OCI-LY7 (cell line): ENCODE measurements at regions not wholly inside any gene's neighbourhood (a gene's known extent, or its start where the extent isn't known, plus 50 kb on each side); places are given as distances from the start of the nearest gene placed in this dataset.
"Not testable (repeated sequence)": the region's sequence is repeated elsewhere in the genome, so short reads cannot be mapped to it uniquely, and the experiment has no call there.

Source experiments
- BruUV-seq: library from RNA; stranded (reverse); fragments of 400-500 nt; replicated peaks from 2 replicates; lab custom pipeline; 2021; lab: Mats Ljungman, UMichigan
- CTCF ChIA-PET: fragments of 300-600 bp; sonication (Branson Sonifier 250); formaldehyde crosslinking; loops from one replicate; lab custom pipeline; 2022; ENCODE audit warnings: antibody characterized with exemption; ENCODE audit not compliant: unreplicated experiment; lab: Charles Lee
- POLR2A ChIA-PET: fragments of 300-600 bp; sonication (Branson Sonifier 250); formaldehyde crosslinking; loops from one replicate; lab custom pipeline; 2022; ENCODE audit warnings: antibody characterized with exemption; lab: Charles Lee
- DNase-seq: peaks from one replicate; pipeline ENCODE4 v3.0.0-alpha.2; 2015; ENCODE audit warnings: low spot score
- H2AFZ ChIP-seq: fragments of 200-600 bp; sonication (generic), shearing (Covaris generic); 2 replicates; pipeline ENCODE4 v1.6.1; 2014; ENCODE audit warnings: mild to moderate bottlenecking, antibody characterized with exemption, low read length, moderate library complexity
- H3K27ac ChIP-seq: fragments of 200-600 bp; sonication (generic); 2 replicates; pipeline ENCODE4 v1.5.1; 2014; ENCODE audit warnings: mixed run types, low read depth, mild to moderate bottlenecking, moderate library complexity, low read length, inconsistent platforms; ENCODE audit not compliant: poor library complexity, severe bottlenecking
- H3K36me3 ChIP-seq: fragments of 200-600 bp; sonication (generic); 2 replicates; pipeline ENCODE4 v1.6.1; 2014; ENCODE audit warnings: mild to moderate bottlenecking, antibody characterized with exemption, low read length, moderate library complexity, mixed read lengths; ENCODE audit not compliant: insufficient read depth
- H3K4me1 ChIP-seq: fragments of 200-600 bp; sonication (generic); 2 replicates; pipeline ENCODE4 v1.5.1; 2014; ENCODE audit warnings: mild to moderate bottlenecking, low read length; ENCODE audit not compliant: insufficient read depth, poor library complexity, severe bottlenecking
- H3K4me2 ChIP-seq: fragments of 200-600 bp; sonication (generic); 2 replicates; pipeline ENCODE4 v1.6.1; 2014; ENCODE audit warnings: mild to moderate bottlenecking, low read length
- H3K4me3 ChIP-seq: fragments of 200-600 bp; sonication (generic); 2 replicates; pipeline ENCODE4 v1.5.1; 2014; ENCODE audit warnings: mild to moderate bottlenecking, low read depth, low read length; ENCODE audit not compliant: poor library complexity, severe bottlenecking
- H3K79me2 ChIP-seq: fragments of 200-600 bp; sonication (generic); 2 replicates; pipeline ENCODE4 v1.6.1; 2016; ENCODE audit warnings: low read depth, mild to moderate bottlenecking, low read length, moderate library complexity, mixed read lengths; ENCODE audit not compliant: insufficient read depth
- H3K9me2 ChIP-seq: fragments of 200-600 bp; sonication (generic); 2 replicates; pipeline ENCODE4 v1.6.1; 2016; ENCODE audit warnings: mild to moderate bottlenecking, low read length, mixed read lengths; ENCODE audit not compliant: insufficient read depth
- H3K9me3 ChIP-seq: fragments of 200-600 bp; sonication (generic); 2 replicates; pipeline ENCODE4 v1.6.1; 2014; ENCODE audit warnings: mild to moderate bottlenecking, mixed run types, low read length, mixed read lengths
- H4K20me1 ChIP-seq: fragments of 200-600 bp; sonication (generic); 2 replicates; pipeline ENCODE4 v1.6.1; 2014; ENCODE audit warnings: mild to moderate bottlenecking, antibody characterized with exemption, low read length, moderate library complexity, mixed read lengths; ENCODE audit not compliant: insufficient read depth
- EZH2phosphoT487 ChIP-seq: fragments of 200-600 bp; sonication (generic); IDR thresholded peaks from 2 replicates; pipeline ENCODE4 v1.6.1; 2018; ENCODE audit warnings: low read depth, borderline replicate concordance, mild to moderate bottlenecking, mixed run types, antibody characterized with exemption, low read length, moderate library complexity, mixed read lengths
- intact Hi-C: fragments of 100-400 bp; cut with micrococcal nuclease; formaldehyde crosslinking; loops from one replicate; pipeline ENCODE4 v1.10.0; 2022; ENCODE audit not compliant: unreplicated experiment
- TF ChIP-seq, protein P1 (sequence below): fragments of 200-600 bp; sonication (generic); conservative IDR thresholded peaks from 2 replicates; pipeline ENCODE4 v1.5.1; 2014; ENCODE audit warnings: mild to moderate bottlenecking, antibody characterized with exemption, low read length, moderate library complexity, mixed read lengths

DNA sequence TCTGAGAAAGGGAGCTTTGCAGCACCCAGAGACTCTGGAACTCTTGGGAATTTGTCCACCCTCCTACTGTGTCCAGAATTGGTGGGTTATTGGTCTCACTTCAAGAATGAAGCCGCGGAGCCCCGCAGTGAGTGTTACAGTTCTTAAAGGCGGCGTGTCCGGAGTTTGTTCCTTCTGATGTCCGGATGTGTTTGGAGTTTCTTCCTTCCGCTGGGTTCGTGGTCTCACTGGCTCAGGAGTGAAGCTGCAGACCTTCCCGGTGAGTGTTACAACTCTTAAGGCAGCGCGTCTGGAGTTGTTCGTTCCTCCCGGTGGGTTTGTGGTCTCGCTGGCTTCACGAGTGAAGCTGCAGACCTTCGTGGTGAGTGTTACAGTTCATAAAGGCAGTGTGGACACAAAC is 824.7 kb downstream of the LRRTM4 start:
- H3K9me2 ChIP-seq, H3K79me2 ChIP-seq, H3K9me3 ChIP-seq, H3K36me3 ChIP-seq, H3K4me3 ChIP-seq, DNase-seq, H3K4me1 ChIP-seq, H3K27ac ChIP-seq, H4K20me1 ChIP-seq, POLR2A ChIA-PET, H2AFZ ChIP-seq, intact Hi-C loops, BruUV-seq, H3K4me2 ChIP-seq, CTCF ChIA-PET: not testable (repeated sequence)

DNA sequence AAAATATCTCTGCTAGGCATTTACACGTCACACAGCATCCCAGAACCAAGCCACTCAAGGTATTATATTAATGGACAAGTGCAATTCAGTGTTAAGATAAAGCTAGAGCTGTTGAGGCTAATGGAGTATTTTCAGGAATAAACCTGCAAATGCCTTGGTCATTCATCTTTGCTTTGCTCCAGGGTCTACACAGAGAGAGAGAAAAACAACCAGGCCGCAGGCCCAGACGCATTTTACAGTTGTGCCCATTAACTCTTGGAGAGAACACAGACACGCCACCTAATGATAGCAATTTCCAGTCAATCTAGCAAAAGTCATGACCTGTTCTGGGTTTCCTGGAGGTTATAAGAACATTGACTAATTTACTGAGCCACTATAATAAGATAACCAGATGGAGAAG is 829.3 kb downstream of the LRRTM4 start:
- Histone ChIP-seq H3K79me2 (no peaks in the 10 kb centered on the region), H3K36me3 (no peaks in the 10 kb centered on the region), H3K4me1 (no peaks in the 10 kb centered on the region), H3K27ac (no peak overlapping the region), H3K9me2 (no peaks in the 10 kb centered on the region), H3K9me3 (no peaks in the 10 kb centered on the region), H4K20me1 (no peaks in the 10 kb centered on the region), H3K4me3 (no peak overlapping the region), H3K4me2 (no peak overlapping the region), H2AFZ (no peak overlapping the region)
- DNase-seq: no peak
- CTCF ChIA-PET: no interaction called here
- no peak for TF ChIP-seq EZH2phosphoT487
- TF ChIP-seq, protein P1, sequence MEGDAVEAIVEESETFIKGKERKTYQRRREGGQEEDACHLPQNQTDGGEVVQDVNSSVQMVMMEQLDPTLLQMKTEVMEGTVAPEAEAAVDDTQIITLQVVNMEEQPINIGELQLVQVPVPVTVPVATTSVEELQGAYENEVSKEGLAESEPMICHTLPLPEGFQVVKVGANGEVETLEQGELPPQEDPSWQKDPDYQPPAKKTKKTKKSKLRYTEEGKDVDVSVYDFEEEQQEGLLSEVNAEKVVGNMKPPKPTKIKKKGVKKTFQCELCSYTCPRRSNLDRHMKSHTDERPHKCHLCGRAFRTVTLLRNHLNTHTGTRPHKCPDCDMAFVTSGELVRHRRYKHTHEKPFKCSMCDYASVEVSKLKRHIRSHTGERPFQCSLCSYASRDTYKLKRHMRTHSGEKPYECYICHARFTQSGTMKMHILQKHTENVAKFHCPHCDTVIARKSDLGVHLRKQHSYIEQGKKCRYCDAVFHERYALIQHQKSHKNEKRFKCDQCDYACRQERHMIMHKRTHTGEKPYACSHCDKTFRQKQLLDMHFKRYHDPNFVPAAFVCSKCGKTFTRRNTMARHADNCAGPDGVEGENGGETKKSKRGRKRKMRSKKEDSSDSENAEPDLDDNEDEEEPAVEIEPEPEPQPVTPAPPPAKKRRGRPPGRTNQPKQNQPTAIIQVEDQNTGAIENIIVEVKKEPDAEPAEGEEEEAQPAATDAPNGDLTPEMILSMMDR: no peak
- intact Hi-C loops: no loop called here
- BruUV-seq: no TSS peak
- POLR2A ChIA-PET: no interaction called here

DNA sequence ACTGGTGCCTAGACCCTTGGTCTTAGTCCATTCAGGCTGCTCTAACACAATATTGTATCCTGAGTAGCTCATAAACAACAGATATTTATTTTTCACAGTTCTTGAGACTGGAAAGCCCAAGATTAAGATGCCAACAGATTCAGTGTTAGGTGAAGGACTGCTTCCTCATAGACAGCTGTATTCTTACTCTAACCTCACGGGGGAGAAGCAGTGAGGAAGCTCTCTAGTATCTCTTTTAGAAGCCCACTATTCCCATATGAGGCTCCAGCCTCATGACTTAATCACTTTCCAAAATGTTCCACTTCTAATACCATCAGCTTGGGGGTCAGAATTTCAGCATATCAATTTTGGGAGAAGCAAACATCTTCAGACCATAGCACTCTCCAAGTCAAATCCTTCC is 833.4 kb downstream of the LRRTM4 start:
- H3K27ac ChIP-seq: no peak overlapping the region
- BruUV-seq: no TSS peak
- no peak for TF ChIP-seq EZH2phosphoT487
- TF ChIP-seq, protein P1: no peak
- no peaks in the 10 kb centered on the region for H3K9me2 ChIP-seq
- POLR2A ChIA-PET: no interaction called here
- intact Hi-C loops: no loop called here
- H3K4me1 ChIP-seq: no peaks in the 10 kb centered on the region
- no peak overlapping the region for H2AFZ ChIP-seq
- no peak for DNase-seq
- H3K79me2 ChIP-seq: no peaks in the 10 kb centered on the region
- CTCF ChIA-PET: no interaction called here
- H3K36me3 ChIP-seq: no peaks in the 10 kb centered on the region
- H3K4me2 ChIP-seq: no peak overlapping the region
- no peaks in the 10 kb centered on the region for H3K9me3 ChIP-seq
- H3K4me3 ChIP-seq: no peak overlapping the region
- H4K20me1 ChIP-seq: no peaks in the 10 kb centered on the region
